HG02938 (cell line): ENCODE measurements at regions not wholly inside any gene's neighbourhood (a gene's known extent, or its start where the extent isn't known, plus 50 kb on each side); places are given as distances from the start of the nearest gene placed in this dataset.
"Not testable (repeated sequence)": the region's sequence is repeated elsewhere in the genome, so short reads cannot be mapped to it uniquely, and the experiment has no call there.

Experiments used
- ATAC-seq: cut with Tn5 transposase; IDR thresholded peaks from one replicate; pipeline ENCODE4 v1.9.1; 2021; ENCODE audit warnings: mild to moderate bottlenecking, moderate library complexity; ENCODE audit not compliant: unreplicated experiment

DNA sequence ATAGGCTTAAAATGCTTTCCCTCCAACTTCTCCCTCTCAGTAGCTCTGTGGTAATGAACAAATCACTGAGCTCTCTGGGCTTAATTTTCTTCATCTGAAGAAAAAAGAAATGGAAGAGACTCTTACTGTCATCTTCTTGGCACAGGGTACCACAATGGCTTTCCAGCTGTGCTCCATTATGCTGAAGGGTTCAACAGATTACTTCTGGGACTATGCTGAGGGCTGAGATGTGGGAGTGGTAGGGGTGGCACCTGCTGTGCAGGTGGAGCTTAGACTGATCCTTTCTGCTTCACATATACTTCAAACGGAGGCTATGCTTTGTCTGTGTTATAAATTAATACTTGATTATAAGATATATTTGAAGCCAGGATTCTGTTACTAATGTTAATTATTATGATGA is 840.2 kb upstream of the C9orf72 start:
- no peak for ATAC-seq

DNA sequence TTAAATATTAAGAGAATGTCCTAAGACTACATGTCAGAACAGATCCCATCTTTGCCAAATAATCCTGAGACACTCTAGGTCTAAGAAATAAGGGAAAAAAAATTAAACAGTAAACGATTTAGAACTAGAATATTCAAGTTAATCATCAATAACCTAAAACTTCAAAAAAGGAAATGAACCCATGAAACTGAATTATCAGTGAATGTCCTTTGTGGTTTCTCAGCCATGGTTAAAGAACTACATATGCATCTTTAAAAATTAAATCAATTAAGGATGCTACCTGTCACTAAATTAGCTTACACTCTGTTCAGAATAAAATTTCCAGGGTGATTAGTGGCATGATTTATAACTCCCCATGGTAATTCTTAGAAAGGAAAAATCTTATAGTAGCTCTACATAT is 850.0 kb upstream of the C9orf72 start:
- ATAC-seq, result no peak

DNA sequence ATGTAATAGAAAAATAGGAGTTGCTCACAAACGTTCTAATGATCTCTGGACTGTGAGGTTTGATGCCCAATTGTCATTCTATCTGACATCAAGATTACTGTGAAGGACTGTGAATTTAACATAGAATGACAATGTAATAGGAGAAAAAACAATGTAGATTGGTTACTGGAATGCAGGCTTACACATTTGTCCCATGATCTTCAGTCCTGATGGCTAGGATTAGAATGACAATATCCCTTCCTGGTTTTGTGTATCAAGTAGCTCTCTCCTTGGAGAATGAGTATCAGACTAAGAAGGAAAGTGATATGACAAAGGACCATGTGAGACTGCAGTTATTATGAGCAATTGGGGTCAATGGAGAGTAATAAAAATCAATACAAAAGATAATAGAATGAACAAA is 862.2 kb upstream of the C9orf72 start:
- ATAC-seq, result no peak

DNA sequence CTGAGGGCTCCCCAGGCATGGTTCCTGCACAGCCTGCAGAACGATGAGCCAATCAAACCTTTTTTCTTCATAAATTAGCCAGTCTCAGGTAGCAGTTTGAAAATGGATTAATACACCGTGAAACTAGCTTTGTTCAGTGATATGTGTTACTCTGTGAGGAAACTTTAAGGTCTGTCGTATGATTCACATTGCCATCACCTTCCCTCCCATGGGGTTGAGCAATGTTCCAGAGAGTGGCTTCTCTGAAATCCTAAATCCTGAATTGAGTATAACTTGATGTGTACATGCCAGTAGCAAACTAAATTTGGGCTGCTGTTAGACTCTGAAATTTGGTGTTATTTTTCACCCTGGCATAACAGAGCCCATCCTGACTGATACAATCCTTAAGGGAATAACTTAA is 866.4 kb upstream of the C9orf72 start:
- ATAC-seq, result no peak

DNA sequence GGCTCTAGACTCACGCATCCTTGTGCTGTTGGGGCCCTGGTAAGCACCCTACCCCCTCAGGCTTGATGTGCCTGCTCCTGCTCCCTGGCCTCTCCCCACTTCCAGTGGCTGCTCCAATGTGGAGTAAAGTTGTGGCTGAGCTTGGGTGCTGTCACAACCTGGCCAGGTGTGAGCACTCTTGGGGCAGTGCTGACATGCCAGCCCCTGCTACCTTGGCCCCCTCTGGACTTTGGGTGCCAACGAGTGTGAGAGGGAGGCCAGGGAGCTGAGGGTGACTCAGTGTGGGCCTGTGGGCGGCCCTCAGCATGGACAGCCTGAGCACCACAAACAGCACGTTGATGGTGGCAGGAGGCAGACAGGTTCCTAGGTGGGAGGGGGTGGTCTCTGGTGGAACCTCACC is 870.2 kb upstream of the C9orf72 start:
- ATAC-seq, result no peak

DNA sequence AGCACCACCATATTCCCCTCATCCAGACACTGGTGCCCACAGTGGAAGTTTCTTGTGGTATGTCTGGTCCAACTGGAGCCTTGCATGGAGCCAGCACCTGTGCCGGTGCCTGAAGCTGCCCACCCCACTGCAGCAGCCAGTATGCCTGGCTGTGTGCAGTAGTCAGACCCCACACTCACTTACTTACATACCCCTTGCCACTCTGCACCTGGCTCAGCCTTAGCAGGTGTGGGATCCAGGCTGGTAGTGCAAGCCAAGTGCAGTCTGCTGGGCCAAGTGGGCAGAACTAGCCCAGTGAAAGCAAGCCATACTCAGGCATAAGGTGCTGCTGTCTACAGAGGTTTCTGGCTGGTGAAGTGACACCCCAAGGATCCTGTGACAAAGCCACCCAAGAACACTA is 871.4 kb upstream of the C9orf72 start:
- no peak for ATAC-seq

DNA sequence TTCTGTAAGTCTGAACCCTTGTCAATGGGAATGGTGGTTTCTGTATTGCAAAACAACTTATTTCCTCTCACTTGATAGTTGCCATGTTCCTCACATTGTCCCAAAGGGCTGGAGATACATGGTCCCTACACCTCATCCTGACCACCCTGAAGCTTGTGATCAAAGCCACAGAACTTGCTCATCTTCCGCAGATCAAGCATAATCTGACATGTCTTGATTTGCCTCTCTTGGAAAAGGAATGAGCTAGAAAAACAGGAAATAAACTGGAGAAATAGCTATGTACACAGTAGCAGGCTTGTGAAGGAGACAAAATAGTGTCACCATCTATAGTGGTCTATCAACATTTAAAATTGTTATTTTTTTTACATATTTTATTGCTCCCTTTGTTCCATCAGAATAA is 871.9 kb upstream of the C9orf72 start:
- ATAC-seq, result no peak

DNA sequence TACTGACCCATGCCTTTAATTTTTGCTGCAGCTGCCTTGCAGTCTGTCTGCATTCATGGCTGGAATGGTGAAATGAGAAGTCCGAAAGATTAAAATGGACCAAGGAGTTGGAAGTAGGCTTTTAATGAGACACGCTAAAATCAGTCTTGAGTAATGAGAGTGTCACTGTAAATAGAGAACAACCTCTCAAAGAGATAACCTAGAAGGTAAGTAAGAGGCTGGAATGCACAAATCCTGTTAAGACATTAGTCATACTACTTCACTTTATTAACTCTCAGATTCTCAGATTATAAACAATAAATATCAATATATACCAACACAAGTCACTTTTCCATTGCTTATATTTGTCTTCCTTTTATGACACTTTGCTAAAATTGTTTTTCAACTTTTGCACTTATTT is 880.6 kb upstream of the C9orf72 start:
- ATAC-seq, result no peak

DNA sequence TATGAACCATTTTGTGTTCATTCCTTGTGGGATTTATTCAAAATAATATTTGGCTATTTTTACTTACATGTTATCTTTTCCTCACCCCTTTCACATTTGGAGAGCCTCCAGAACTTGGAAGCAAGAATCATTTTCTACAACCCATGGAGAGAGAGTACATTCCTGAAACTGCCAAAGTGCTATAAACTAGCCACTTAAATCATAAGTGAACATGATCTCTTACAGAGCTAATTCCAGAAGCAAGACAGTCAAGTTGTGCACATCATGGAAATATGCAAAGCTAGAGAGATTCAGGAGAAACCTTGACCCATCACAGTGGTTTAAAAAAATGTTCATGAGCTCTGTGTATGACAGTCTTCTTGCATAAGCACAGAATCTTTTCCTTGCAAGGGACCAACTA is 883.6 kb upstream of the C9orf72 start:
- ATAC-seq, result no peak

DNA sequence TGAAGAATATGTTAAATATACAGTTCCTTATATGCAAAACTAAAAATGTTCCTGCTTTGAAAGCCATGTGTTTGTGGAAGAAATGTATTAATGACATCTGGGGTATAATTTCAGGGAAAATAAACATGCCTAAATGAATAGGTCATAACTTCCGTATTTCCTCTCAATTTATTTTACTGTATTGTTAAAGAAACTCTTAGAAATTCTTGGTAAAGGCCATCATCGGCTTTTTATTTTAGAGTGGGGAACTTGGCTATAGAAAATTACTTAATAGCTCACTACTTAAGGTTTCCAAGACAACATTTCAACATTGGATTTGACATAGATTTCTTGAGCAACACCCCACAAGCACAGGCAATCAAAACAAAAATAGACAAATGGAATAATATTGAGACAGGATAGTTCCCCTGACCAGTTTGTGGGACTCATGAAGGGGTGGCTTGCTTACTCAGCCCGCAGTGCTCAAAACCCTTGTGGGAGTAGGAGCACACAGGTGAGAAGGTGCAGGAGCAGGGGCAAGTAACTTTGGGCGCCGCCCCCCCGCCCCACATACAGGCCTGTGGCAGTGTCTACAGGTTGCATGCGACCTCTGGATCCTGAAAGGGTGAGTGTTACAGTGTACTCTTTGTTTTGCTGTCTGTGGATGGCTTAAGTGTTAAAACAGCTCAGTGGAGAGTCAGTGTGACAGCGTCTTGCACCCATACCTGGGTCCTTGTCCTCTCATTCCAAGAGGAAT is 891.4 kb upstream of the C9orf72 start:
- ATAC-seq, result no peak

DNA sequence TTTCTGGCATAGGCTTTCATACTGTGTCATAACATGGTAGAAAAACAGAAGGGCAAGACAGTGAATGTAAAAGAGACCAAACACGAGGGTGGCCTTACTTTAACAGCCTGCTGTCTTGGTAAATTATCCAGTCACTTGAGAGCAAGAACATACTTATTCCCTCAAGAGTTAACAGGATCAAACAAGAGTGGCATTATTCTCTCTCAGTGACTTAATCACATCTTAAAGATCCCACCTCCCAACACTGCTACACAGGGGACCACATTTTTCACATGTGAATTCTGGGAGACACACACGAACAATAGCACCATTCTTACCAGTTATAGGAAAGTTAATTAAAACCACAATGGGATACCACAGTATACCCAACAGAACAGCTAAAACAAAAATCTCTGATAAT is 898.0 kb upstream of the C9orf72 start:
- ATAC-seq, result no peak

DNA sequence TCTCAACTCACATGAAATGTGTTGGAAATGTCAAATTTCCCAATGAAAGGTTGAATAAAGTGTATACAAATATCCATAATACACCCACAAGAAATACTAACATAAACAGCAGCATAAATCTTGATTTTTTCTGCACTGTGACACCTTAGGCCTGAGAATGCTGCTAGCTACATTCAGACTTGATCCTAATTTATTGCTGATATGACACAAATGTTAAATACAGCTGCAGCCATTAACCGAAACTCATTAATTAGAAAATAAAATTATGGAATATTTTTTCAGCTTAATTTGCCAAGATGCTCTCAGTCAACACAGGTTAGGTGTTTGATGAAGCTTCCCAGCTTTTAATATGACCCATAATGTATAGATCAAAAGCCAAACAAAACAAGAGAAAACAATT is 914.3 kb upstream of the C9orf72 start:
- no peak for ATAC-seq

DNA sequence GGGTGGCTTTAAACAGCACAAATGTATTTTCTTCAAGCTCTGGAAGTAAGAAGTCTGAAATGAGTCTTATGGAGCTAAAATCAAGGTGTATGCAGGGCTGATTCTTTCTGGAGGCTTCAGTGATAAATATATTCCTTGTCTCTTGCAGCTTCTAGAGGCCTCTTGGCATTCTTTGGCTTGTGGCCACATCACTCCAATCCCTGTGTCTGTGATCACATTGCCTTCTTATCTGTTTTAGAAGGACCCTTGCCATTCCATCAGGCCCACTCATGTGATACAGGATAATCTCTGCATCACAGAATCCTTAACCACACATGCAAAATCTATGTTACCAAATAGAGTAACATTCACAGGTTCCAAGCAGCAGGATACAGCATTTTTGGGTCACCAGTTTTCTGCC is 917.8 kb upstream of the C9orf72 start:
- no peak for ATAC-seq

DNA sequence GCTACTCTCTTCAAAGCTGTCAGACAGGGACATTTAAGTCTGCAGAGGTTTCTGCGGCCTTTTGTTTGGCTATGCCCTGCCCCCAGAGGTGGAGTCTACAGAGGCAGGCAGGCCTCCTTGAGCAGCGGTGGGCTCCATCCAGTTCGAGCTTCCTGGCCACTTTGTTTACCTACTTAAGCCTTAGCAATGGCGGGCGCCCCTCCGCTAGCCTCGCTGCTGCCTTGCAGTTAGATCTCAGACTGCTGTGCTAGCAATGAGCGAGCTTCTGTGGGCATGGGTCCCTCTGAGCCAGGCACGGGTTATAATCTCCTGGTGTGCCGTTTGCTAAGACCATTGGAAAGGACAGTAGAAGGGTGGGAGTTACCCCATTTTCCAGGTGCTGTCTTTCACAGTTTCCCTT is 924.9 kb upstream of the C9orf72 start:
- not testable (repeated sequence) for ATAC-seq

DNA sequence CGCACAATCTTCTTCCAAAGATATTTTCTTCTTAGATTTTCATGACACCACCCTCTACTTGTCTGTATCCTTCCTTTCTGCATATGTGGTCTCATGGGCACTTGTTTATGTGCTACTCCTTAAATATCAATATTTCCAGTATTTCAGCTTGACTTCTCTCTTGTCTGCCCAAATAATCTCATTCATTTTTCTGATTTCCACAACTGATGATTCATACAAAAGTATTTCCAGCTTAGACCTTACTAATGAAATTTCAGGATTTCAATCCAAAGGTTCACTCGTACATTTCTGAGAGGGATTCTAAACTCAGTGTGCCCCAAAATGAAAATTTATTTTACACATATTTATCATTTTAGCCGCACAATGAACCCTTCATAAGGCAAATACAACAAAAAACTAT is 928.9 kb upstream of the C9orf72 start:
- no peak for ATAC-seq

DNA sequence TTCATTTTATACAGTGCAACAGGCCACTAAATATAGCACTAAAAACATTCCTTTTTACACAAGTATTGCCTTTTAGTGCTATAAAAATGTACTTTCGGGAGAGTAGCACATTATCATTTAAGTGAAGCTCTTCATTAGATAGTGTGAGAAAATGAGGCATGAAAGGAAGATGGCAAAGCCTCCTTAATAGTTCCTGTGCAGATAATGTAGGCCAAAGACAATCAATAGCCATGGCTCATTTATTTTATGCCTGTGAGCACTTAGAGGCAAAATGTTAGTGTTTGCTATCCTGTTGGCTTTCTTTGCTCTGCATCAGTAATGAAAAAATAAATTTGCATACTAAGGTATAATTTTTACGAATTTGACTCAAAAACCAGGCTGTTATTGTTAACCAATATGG is 929.5 kb upstream of the C9orf72 start:
- ATAC-seq, result no peak

DNA sequence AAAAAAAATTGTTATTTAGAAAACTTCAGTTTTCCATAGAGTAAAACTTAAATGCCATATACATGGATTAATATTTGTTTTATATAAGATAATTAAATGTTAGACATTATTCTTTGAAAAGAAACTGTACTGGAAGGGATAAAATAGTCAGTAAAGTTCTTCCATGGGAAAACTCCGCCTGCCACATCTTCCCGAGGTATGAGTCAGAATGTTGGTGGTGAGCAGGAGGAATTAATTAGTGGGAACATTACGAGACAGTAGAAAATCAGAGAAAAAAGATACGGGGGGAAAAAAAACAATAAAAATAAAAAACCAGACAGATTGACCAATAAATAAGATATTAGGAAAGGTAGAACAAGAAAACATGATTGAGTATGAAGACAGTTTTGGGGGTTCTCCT is 930.3 kb upstream of the C9orf72 start:
- ATAC-seq, result no peak

DNA sequence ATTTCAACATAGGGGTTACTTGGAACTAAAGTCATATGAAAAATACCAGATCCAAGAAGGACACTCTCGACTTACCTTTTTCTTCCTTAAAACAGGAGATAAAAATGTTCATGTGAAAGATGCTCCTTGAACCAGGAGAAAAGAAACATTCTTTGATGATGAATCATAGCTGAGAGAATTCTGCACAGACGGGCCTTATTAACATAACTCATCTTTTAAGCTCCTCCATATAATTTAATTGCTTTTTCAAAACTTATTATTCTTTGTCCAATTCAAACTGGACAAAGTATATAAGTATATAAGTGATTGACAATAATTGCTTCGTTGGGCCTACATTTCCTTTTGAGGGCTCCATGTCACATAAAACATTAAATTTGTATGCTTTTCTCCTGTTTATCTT is 945.2 kb upstream of the C9orf72 start:
- no peak for ATAC-seq

DNA sequence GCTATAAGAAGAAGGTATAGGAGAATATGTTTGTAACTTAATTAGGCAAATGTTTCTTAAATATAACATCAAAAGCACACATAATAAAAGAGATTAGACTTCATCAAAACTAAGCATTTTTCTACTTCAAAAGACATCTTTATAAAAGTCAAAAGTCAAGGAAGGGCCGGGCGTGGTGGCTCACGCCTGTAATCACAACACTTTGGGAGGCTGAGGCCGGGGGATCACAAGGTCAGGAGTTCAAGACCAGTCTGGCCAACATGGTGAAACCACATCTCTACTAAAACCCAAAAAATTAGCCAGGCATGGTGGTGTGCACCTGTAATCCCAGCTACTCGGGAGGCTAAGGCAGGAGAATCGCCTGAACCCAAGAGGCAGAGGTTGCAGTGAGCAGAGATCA is 951.0 kb upstream of the C9orf72 start:
- not testable (repeated sequence) for ATAC-seq

DNA sequence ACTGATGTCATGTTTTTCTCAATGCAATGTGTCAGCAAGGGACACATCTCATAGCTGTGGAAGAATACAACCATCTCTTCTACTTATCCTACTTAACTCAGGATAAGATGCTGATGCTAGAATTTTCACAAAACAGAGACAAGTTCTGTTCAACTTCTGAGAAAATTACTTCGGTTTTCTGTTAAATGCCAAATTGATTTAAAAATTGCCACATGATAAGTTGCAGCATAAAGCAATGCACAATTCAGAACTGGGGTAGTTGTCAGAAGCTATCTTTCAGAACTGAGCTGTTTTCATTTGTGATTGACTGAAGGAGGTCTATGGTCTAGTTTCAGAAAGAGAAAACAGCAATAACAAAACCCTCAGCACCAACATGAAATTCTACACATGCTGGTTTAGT is 954.8 kb upstream of the C9orf72 start:
- ATAC-seq, result no peak

DNA sequence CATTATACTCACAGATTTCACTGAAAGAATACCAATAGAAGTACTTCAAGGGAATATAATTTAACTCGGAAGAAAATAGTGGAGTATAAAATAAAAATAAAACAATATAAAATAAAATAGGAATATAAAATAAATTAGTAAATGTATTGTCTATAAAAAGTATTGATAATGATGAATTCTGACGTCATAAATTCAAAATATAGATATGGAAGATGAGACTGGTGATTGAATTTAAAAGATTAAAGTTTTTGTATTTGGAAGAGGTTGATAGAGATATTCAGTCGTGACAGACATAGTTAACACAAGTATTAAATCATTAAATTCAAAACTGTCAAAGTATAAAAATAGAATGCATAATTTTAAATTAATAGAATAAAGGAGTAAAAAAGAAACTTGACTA is 964.9 kb upstream of the C9orf72 start:
- no peak for ATAC-seq

DNA sequence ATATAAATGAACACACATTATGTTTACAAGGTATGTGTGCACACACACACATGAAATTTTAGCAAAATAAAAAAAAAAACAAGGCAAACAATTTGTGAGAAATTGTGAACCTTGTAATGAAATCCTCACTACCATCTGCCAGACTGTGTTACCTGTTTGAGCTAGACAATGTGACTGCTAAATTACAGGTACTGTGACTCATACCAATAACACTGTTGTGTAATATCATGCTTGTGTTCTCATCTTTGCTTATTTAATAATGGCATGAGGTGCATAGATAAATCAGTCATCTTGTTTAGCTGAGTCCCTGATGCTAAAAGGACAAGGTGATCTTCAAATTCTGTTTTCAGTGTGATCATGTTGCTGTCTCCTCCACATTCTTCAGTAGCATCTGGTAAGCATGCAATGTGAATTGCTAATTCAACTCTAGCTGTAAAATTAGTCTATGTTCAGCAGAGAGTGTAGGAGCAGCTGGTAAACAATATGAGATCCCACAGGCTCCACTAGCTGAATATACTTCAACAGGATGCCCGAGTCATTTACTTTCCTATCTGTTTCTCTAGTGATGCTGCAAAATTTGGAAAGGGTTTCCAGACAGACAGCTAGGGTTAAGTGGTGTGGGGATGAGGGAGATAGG is 966.3 kb upstream of the C9orf72 start:
- ATAC-seq, result no peak

DNA sequence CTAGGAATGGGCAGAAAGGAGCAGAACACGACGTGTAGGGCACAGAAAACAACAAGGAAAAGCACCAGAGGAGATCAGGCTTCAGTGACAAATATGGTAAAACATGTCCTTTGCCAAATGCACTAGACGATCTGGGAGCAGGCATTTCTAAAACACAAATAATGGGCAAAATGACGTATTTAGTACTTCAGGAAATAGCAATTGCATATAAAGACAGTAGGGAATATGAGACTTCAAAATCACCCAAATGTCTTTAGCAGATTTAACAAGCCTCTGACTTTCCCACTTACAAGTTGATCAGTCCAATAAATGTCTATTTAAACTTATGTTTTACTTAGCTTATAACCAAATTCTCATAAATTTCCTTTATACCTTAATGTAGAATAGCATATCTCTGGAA is 969.6 kb upstream of the C9orf72 start:
- ATAC-seq, result no peak
